Heart right ventricle (tissue), 16 donors: ENCODE measurements at regions not wholly inside any gene's neighbourhood (a gene's known extent, or its start where the extent isn't known, plus 50 kb on each side); places are given as distances from the start of the nearest gene placed in this dataset.

Experiments used
- ATAC-seq, 8 donors: fragments of 200-7000 bp; cut with Tn5 transposase; one replicate each; pipeline ENCODE4 v1.9.1; 2020; ENCODE audit warnings: mild to moderate bottlenecking in 8 of 8, moderate library complexity in 8 of 8, moderate number of reproducible peaks in 1 of 8
- DNase-seq, 2 donors: peaks; one replicate each; pipeline ENCODE4 v3.0.0-alpha.2; 2020
- H3K27ac ChIP-seq, 10 donors: fragments of 200-600 bp; sonication (generic) in 2 of 10; one replicate each; pipeline versions ENCODE4 v1.5.0 to v1.8.0; 2020 to 2022; ENCODE audit warnings: mild to moderate bottlenecking in 3 of 10
- H3K27me3 ChIP-seq, 7 donors: fragments of 200-600 bp; one replicate each; pipeline ENCODE4 v1.8.0; 2021 to 2022; ENCODE audit warnings: mild to moderate bottlenecking in 2 of 7
- H3K36me3 ChIP-seq, 9 donors: fragments of 200-600 bp; sonication (generic) in 1 of 9; one replicate each; pipeline versions ENCODE4 v1.5.0 to v1.8.0; 2020 to 2022; ENCODE audit warnings: mild to moderate bottlenecking in 2 of 9
- H3K4me1 ChIP-seq, 9 donors: fragments of 200-600 bp; sonication (generic) in 1 of 9; one replicate each; pipeline versions ENCODE4 v1.5.0 to v1.8.0; 2020 to 2022; ENCODE audit warnings: mild to moderate bottlenecking in 4 of 9
- H3K4me3 ChIP-seq, 10 donors: fragments of 200-600 bp; sonication (generic) in 2 of 10; one replicate each; pipeline versions ENCODE4 v1.5.0 to v1.8.0; 2020 to 2022; ENCODE audit warnings: mild to moderate bottlenecking in 7 of 10, moderate library complexity in 2 of 10
- H3K9me3 ChIP-seq, 11 donors: fragments of 200-600 bp in 10 of 11; sonication (generic) in 2 of 11; one replicate each; pipeline versions ENCODE4 v1.5.0 to v1.8.0; 2013 to 2022; ENCODE audit warnings: mild to moderate bottlenecking in 2 of 11, control low read depth in 1 of 11, moderate library complexity in 1 of 11
- WGBS, 2 donors: extraction: QIAGEN DNeasy Blood & Tissue Kit; methylation state at CpG; one replicate each; pipeline ENCODE4 v1.1.7; 2013; ENCODE audit warnings: inconsistent platforms in 1 of 2; 5-methylcytosine and 5-hydroxymethylcytosine counted together
- intact Hi-C, 10 donors: fragments of 100-400 bp; cut with DNase I; formaldehyde crosslinking; loops; one replicate each; pipeline versions ENCODE4 v1.11.1 to v1.14.2; 2022
- TF ChIP-seq, protein P1 (sequence below), 9 donors: fragments of 200-600 bp; sonication (generic) in 2 of 9; IDR thresholded peaks; one replicate each; pipeline versions ENCODE4 v1.5.0 to v1.8.0; 2021 to 2022; ENCODE audit warnings: antibody characterized with exemption in 9 of 9, mild to moderate bottlenecking in 5 of 9, moderate library complexity in 1 of 9
- donor health status: Arrhythmogenic right ventricular cardiomyopathy.
- donor health status: ischemic (EF 13 %, LVEDD 7.1; RV severe dilation, severe dysfunction).
- donor health status: healthy with polysubstance abuse.
- donor health status: DM: no; HTN: yes; CAD: no.
- donor health status: DM: no; HTN: no; CAD: no.
- donor health status: ischemic (EF 25% LVEDD 6.9; RV normal size, moderate dysfunction).
- donor health status: ischemic (EF 25% LVEDD 5.7; RV mildly dilated, moderate dysfunction).
- donor health status: healthy.
- donor health status: DM: yes; HTN: yes; CAD: no.
- donor health status: Ischemic cardiomyopathy.
- donor health status: ischemic (EF 35%, LVEDD 5.7; RV mildly dilated, moderate dysfunction).
- donor health status: nonischemic (EF 11% LVEDD 7.7; RV severe dilation, severe dysfunction).
- donor health status: DM: yes; HTN: yes; CAD: no.
- donor health status: PGD.
- donor health status: ischemic (EF 29% LVEDD 5.4; RV normal size, mild dysfunction).
- donor health status: nonischemic (EF 23%, LVEDD 6.1; RV moderate dilation, normal function).

DNA sequence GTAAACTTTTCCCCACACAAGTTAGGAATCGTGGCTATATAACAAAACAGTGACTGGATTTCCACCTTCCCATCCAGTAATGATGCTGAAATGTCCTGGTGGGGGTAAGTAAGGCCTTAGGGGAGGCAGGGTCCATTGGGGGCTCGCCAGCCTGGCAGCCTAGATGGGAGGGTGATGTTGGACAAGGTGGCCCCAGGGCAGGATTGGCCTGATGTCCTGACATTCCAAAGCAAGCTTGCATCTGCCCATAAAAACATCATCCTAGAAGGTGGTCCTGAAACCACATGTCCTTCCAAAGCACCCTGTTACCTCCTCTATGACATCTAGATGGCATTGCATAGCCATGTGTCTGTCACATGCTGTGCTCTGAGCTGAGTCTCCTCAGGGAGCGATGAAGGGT is 54.1 kb upstream of the RAB6C start:
- Histone ChIP-seq H3K9me3 (peaks cover 0 to 7% (median 0%) of the 10 kb centered on the region in 11 donors), H3K27ac (no peak overlapping the region), H3K4me3 (no peak overlapping the region), H3K36me3 (no peaks in the 10 kb centered on the region), H3K27me3 (peaks cover 0 to 48% (median 24%) of the 10 kb centered on the region in 7 donors), H3K4me1 (peaks cover 0 to 8% (median 6%) of the 10 kb centered on the region in 9 donors)
- WGBS, 2 donors, result 47 to 52% methylated on average over 3 of the region's 3 CpGs
- intact Hi-C loops, result loop anchor here in 1 of 10 donors (10.0 kb wide), 1 partner anchor 1601 kb away; no protein-coding TSS in a partner anchor
- no peak for DNase-seq
- TF ChIP-seq, protein P1, sequence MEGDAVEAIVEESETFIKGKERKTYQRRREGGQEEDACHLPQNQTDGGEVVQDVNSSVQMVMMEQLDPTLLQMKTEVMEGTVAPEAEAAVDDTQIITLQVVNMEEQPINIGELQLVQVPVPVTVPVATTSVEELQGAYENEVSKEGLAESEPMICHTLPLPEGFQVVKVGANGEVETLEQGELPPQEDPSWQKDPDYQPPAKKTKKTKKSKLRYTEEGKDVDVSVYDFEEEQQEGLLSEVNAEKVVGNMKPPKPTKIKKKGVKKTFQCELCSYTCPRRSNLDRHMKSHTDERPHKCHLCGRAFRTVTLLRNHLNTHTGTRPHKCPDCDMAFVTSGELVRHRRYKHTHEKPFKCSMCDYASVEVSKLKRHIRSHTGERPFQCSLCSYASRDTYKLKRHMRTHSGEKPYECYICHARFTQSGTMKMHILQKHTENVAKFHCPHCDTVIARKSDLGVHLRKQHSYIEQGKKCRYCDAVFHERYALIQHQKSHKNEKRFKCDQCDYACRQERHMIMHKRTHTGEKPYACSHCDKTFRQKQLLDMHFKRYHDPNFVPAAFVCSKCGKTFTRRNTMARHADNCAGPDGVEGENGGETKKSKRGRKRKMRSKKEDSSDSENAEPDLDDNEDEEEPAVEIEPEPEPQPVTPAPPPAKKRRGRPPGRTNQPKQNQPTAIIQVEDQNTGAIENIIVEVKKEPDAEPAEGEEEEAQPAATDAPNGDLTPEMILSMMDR (IDR thresholded peaks at IDR 0.05), result no peak
- ATAC-seq, result no peak

DNA sequence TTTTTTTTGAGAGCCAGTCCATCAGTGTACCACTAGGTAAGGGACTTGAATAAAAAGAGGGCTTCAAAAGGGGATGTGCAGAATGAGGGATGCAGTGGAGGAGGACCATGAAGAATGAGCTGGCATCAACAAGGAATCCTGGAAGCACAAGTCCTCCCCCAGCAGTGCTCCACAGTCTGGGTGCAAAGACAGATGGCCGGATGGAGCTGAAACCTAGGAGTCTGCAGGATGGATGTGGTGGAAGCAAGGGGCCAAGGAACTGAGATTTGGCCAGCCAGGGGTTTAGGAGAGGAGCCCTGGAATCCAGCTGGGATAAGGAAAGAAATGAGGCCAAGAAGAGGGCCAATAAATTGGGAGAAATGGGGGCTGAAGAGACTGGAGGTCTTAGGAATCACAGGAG is 51.8 kb upstream of the RAB6C start:
- H3K27ac ChIP-seq, result no peak overlapping the region
- ATAC-seq (no peak), DNase-seq (no peak)
- WGBS, 2 donors, result 96% methylated on average over 1 of the region's 1 CpG
- H3K36me3 ChIP-seq, result no peaks in the 10 kb centered on the region
- intact Hi-C loops, result loop anchor here in 1 of 10 donors (10.0 kb wide), 1 partner anchor 1603 kb away; no protein-coding TSS in a partner anchor
- H3K4me1 ChIP-seq, result peaks cover 0 to 8% (median 6%) of the 10 kb centered on the region in 9 donors
- H3K27me3 ChIP-seq, result peaks cover 0 to 52% (median 21%) of the 10 kb centered on the region in 7 donors
- H3K9me3 ChIP-seq, result no peaks in the 10 kb centered on the region
- TF ChIP-seq, protein P1 (IDR thresholded peaks at IDR 0.05), result no peak
- no peak overlapping the region for H3K4me3 ChIP-seq

DNA sequence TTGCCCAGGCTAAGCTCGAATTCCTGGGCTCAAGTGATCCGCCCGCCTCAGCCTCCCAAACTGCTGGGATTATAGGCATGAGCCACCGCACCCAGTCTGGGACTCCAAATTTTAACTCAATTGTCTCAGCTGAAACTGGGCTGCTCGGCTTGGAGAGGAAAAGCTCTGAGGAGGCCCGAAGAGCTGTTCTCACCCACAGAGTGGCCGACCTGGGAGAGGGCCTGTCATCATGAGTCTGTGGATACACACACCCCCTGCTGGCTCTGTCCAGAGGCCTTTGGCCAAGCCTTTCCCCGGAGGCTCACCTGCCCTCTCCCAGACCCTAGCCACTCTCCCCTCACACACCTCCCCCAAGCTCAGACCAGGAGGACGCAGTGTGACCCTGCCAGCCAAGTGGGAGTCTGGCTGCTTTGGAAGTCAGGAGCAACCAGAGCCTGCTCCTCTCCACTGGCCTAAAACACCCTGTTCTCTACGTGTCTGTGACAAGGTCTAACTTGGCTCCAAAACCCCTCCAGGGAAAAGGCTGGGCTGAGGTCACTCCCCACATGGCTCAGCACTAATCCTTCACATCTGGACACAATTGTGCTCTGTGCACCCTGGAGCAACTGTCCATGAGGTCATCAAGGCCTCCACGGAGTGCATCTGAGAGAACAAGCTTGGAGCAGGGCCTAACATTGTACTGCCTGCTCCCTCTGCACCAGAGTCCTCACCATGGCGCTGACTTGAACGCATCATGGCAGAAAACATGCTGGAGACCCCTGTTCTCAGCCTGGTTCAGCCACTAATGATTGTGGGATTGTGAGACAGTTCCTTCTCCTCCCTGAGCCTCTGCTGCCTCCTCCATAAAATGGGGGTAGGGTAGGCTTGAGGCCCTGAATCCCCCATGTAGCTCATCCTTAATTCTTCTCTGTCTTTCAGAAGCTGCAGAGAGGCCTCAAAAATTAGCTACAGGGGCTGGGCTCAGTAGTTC is 49.9 kb upstream of the RAB6C start:
- H3K27me3 ChIP-seq, result peaks cover 0 to 60% (median 29%) of the 10 kb centered on the region in 7 donors
- H3K36me3 ChIP-seq, result no peaks in the 10 kb centered on the region
- DNase-seq (peak in 1 of 2 donors; percentile 51), ATAC-seq (peak; percentile 70 to 91 (median 86))
- 65 to 67% methylated on average over 13 of the region's 13 CpGs for WGBS, 2 donors
- peak overlapping the region in 5 of 10 donors; percentile 9 to 66 (median 53) for H3K27ac ChIP-seq
- no peaks in the 10 kb centered on the region for H3K9me3 ChIP-seq
- H3K4me3 ChIP-seq, result no peak overlapping the region
- TF ChIP-seq, protein P1 (IDR thresholded peaks at IDR 0.05), result no peak
- intact Hi-C loops, result loop anchor here in 1 of 10 donors (10.0 kb wide), 1 partner anchor 1605 kb away; no protein-coding TSS in a partner anchor
- H3K4me1 ChIP-seq, result peaks cover 0 to 7% (median 0%) of the 10 kb centered on the region in 9 donors
